Cardiac septum (tissue), 1 donor: ENCODE measurements at regions not wholly inside any gene's neighbourhood (a gene's known extent, or its start where the extent isn't known, plus 50 kb on each side); places are given as distances from the start of the nearest gene placed in this dataset.
"Not testable (repeated sequence)": the region's sequence is repeated elsewhere in the genome, so short reads cannot be mapped to it uniquely, and the experiment has no call there.

Experiments
- DNase-seq: peaks from one replicate; pipeline ENCODE4 v3.0.0-alpha.2; 2020; ENCODE audit warnings: low spot score
- intact Hi-C: fragments of 100-400 bp; cut with DNase I; formaldehyde crosslinking; loops from one replicate; pipeline ENCODE4 v1.14.0; 2022
- donor health status: DM: no; HTN: no; CAD: no.

DNA sequence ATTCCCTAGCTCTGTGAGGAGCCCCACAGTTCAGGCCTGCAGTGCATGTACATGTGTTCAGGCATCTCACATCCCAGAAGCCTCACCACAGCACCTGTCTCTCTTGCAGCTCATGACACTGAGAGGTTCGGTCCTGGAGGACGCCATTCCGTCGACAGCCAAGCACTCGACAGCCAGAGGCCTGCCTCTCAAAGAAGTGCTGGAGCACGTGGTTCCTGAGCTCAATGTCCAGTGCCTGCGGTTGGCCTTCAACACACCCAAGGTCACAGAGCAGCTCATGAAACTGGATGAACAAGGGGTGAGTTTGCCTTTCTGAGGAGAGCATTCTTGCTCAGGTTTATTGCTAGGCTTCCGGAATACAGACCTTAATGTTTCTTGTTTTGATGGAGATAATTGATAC, 308.3 kb upstream of the RGS6 start:
- intact Hi-C loops = no loop called here
- no peak for DNase-seq

DNA sequence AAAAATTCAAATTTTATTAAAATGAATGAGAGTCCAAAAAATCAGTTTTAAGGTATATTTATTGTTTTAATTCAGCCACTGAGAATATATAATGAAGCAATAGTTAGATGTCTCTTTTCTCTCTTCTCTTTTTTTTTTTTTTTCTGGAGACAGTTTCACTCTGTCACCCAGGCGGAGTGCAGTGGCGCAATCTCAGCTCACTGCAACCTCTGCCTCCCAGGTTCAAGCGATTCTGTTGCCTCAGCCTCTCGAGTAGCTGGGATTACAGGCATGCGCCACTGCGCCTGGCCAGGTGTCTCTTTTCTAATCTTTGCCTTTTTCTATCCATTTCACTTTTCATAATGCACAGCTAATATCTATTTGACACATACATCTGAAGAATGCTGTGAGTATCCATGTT, 307.1 kb upstream of the RGS6 start:
- peak; percentile 78 for DNase-seq
- intact Hi-C loops = no loop called here

DNA sequence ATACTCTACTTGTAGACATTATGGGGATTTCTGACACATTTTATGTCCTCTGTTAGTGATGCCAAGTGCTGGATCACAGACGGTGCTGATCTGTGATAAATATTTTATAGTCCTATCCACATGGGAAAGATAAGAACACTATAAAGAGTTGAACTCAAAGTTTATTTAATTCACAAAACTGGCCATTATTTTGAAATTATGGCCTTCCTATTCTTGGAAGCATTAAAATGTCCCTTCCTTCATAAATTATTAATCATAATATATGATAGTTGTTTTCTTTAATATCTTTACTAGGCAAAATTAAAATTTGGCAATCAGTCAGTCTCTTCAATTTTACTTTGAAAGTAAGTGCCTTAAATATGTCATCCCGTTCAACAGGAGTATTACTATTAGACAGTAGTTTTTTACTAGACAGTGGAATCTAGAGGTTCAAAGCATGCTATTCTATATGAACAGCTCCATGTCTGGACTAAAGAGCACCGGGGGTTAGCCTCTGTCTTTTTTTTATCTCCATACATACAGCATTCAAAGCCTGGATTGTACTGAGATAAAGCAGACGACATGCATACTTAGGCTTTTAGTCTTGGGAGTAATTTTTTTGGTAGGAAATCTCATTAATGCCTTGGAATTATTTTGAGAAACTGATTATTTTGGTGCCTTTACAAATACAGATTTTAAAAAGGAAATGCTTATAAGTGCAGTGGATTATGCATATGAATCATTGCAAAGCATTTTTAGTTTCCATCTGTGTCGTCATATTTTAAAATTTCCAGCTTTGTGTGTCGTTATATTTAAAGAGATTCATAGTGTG, 306.1 kb upstream of the RGS6 start:
- intact Hi-C loops = no loop called here
- DNase-seq = no peak

DNA sequence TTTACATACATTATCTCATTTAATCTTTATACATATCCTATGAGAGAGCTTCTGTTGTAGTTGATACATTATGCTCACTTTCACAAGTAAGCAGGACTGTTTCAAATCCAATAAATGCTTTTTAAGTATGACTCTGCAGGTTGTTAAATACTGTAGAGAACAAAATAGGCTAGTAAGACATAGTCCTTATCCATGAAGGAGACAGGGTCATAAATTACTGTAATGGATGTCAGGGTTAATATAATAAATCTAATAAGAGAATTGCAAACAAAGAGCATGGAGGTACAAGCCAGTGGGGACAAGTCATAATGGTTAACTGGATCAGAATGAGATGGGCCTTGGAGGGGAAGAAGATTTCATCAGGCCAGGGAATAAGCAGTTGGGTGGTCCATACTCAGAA, 303.8 kb upstream of the RGS6 start:
- intact Hi-C loops = no loop called here
- no peak for DNase-seq

DNA sequence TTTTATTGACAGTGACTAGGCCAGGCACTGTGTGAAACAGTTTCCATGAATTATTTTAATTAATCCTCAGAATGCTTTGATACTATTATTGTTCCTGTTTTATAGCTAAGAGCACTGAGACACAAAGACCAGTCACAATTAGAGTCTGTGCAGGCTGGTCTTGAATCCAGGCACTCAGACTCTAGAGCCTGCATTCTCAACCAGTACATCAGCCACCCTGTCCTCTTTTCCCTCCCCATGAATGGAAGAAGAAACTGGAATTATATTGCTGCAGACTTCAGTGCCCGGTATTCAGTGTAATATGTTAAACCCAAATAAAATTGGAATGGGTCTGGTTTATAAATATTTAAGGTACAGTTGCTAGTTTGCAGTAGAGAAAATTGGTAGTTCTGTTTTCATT, 303.0 kb upstream of the RGS6 start:
- DNase-seq = no peak
- intact Hi-C loops = no loop called here

DNA sequence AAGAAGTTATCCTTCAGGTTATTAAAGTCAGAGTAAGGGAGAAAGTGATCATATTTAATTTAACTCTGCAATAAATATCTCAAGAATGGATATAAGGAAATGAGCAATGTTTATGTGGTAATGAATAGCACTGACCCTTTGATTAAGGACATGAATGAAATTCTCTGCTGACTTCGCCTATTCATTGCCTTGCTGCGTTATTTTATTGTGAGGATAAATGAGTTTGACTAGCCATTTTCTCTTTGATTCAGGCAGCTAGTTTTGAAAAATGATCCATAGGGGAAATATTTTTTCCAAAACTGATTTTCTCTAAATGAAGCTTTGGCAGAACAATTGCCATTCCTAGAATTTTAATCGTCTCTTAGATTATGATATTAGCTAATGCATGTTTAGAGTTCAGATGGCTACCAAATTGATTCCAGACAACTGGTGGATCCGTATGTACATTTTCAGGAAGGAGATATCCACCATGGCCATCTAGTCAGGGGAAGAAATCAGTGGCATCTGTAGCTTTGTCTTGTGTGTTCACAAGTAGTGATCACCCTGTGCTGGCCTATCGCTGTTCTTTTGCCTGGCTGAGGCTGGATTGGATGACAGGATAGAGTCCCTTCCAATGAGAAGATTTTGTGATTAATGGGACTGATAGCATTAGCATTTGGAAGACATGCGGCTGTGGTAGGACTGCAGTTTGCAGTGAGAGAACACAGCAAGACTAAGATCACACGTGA, 302.3 kb upstream of the RGS6 start:
- DNase-seq = no peak
- intact Hi-C loops = no loop called here

DNA sequence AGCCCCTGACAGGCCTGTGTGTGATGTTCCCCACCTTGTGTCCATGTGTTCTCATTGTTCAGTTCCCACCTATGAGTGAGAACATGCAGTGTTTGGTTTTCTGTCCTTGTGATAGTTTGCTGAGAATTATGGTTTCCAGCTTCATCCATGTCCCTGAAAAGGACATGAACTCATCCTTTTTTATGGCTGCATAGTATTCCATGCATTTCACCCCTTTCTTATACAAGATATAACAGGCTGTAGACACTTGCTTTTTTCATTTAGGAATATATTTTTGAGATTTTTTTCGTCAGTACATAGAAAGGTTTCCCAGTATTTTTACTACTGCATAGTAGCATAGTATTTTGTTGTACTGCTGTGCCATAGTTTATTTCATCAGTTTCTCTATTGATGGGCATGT, 301.2 kb upstream of the RGS6 start:
- intact Hi-C loops, DNase-seq: not testable (repeated sequence)

DNA sequence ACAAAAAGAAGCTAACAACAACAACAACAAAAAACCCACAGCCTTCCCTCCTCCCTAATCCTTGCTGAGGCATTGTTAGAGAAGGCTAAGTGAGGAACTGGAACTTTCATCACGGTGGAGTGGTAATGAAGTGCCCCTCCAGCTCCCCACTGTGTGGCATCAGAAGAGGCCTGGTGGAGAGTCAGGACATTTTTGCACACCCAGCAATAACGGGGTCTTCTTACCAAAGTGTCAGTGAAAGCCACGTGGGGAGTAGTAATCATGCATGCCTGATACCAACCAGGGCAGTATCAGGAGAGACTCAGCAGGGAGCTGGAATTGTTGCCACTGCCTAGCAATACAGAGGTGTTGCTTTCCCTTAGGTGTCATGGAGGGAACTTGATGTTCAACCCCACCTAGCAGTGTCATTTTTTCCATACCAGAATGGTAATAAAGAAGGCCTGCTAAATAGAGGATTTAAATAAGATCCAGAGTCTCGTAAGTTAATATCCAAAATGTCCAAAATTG, 299.7 kb upstream of the RGS6 start:
- no peak for DNase-seq
- intact Hi-C loops = no loop called here

DNA sequence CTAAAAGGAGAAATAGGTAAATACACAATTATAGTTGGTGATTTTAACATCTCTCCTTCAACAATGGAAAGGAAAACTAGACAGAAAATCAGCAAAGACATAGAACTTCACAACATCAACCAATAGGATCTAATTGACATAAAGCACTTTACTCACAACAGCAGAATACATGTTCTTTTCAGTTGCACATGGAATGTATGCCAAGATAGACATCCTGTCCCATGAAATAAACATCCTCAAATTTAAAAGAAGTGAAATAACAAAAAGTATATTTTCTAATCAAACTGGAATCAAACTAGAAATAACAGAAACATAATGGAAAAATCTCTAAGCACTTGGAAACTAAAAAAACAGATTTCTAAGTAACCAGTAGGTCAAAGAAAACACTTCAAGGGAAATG, 296.2 kb upstream of the RGS6 start:
- intact Hi-C loops = no loop called here
- no peak for DNase-seq

DNA sequence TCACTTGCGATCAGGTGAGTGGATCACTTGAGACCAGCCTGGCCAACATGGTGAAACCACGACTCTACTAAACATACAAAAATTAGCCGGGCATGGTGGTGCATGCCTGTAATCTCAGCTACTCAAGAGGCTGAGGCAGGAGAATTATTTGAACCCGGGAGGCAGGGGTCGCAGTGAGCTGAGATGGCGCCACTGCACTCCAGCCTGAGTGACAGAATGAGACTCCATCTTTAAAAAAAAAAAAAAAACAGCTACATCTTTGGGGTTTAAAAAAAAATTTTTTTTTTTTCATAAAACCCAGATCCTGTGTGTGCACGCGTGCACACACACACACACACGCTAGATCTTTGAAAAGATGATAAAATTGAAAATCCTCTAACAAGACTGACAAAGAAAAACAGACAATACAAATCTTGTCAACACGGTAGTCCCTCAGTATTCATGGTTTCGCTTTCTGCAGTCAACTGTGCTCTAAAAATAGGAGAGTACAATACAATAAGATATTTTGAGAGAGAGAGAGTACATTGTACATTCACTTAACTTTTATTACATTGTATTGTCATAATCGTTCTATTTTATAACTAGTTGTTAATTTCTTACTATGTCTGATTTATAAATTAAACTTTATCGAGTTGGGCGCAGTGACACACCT, 295.3 kb upstream of the RGS6 start:
- intact Hi-C loops = no loop called here
- no peak for DNase-seq

DNA sequence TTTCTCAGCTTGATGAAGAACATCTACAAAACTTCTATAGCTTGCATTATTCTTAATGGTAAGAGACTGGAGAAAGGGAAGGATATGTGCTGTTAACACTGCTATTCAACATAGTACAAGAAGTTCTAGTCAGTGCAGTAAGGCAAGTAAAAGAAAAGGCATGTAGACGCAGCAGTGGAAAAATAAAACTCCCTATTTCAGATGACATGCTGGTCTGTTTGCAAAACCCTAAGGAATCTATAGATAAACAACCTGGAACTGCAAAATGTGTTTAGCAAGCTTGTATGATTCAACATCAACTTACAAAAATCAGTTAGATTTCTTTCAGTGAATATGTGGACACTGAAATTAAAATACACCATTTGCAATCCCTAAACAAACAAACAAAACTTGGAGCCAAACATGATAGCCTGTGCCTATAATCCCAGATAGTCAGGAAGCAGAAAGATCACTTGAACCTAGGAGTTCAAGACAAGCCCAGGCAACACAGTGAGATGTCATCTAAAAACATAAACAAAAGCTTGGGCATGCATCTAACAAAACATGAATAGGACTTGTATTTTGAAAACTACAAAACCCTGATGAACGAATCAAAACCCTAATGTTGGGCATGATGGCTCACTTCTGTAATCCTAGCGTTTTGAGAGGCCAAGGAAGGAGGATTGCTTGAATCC, 293.6 kb upstream of the RGS6 start:
- intact Hi-C loops = no loop called here
- no peak for DNase-seq

DNA sequence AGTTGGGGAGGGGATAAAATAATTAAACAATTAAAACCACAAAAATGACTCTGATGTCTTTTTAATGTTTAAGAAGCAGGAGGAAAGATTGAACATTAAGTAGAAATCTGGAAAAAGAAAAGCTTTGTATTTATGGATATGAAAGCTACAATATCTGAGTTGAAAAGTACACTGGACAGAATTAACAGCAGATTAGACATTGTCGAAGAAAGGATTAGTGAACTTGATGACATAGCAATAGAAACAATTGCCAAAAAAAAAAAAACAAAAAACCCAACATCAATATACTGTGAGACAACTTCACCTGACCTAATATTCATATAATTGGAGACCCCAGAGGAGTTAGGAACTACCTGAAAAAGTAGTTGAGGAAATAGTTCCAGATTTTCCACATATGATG, 289.5 kb upstream of the RGS6 start:
- no peak for DNase-seq

DNA sequence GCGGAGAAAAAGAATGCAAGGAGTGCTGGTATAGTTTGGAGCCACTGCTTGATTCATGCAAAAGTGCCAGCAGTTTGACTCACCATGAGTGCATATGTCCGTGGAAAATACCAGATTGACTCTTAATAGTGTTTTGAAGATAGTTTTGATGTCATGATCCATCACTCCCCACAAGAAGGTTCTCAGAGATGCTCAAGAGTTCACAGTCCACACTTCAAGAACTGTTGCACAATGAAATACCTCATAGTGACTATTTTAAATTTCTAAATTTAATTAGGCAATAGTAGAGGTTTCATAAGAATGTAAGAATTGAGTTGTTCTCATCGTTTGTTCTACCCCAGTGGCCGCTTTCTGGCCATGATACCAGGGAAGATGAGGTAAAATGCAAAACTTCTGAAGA, 286.6 kb upstream of the RGS6 start:
- intact Hi-C loops = no loop called here

More for the DNA sequence above, 289.5 kb upstream of the RGS6 start:
- intact Hi-C loops = no loop called here

DNA sequence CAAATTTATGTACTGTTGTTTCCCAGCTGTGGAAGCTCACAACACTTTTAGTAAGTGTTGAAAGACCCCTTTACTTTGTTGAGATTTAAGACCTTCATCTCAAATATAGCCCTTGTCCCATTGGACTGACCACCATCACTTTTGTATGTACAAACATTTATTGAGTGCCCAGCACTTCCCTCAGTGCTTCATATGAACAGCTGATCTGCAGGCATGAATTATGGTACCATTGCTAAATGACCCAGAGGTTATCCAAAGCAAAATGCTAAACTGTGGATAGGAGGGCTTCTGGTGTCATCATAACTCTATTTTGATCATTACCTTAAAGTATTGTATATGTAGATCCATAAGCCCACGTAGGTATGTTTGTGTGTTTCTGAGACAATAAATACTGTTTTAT, 285.7 kb upstream of the RGS6 start:
- intact Hi-C loops = no loop called here
- DNase-seq = no peak

More for the DNA sequence above, 286.6 kb upstream of the RGS6 start:
- DNase-seq = no peak

DNA sequence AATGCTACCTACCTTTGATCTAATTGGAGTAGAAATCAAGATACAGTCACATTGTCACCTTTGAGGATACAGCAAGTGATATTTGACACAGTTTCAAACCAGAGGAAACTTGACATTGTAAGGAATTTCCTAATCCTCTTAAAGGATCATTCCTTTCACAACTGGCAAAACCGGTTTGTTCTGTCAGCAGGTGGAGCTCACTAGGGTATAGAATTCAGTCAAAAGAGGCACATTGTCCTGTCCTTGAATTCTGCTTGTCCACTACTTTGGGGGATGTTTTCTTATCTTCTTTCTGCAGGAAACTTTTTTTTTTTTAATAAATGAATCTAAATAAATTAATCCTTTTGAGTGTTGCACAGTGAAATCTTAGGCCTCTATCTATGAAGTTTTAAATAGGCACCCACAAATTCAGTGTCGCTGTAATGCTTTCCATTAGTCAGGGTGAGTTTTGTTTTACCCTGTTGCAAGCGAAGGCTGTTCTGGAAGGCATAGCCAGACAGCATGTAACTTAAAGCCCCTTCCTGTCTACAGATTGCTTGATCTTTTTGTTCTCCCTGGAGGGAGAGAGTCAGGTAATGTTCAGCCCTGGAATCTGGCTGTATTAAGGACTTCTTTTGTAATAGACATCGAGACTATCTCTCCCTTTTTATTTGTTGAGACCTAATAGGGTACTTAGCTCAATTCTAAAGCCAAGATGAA, 285.0 kb upstream of the RGS6 start:
- intact Hi-C loops = no loop called here
- DNase-seq = no peak

DNA sequence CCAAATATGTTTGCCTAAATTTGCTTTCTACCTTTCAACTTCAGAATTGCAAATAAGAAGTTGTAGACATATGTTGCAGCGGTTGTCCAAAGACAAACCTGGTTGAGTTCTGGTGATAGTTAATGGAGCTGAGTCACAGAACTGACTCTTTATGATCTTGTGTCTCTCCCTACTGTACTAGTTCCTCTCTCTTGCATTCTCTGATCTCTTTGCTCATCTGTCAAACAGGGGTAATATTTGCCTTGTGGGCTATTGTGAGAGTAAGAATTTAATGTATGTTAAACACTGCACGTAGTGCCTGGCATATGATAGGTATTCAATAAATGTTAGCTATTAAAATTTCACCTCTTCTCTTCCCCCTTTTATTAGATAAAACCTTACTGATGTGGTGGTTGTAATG, 283.5 kb upstream of the RGS6 start:
- DNase-seq = no peak
- intact Hi-C loops = no loop called here

DNA sequence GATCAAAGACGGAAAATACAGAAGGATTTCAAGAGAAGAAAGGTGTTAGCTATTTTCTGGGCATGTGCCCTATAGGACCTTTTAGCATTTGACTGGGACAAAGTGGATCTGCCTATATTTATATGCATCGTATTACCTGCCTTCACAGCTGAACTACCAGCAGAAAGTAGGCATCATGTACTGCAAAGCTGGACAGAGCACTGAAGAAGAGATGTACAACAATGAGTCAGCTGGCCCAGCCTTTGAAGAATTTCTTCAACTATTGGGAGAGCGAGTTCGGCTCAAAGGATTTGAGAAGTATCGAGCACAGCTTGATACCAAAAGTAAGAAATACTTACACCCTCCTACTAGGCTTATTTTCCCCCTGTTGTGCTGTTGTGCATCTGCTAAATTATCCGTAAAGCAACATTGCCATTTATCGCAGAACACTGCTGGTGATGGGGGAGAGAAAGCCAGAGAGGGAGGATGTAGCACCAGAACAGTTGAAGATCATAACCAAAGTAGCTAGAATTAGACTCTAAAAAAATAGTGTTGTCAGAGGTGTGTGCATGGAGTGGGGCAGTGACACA, 282.0 kb upstream of the RGS6 start:
- no peak for DNase-seq
- intact Hi-C loops = no loop called here

DNA sequence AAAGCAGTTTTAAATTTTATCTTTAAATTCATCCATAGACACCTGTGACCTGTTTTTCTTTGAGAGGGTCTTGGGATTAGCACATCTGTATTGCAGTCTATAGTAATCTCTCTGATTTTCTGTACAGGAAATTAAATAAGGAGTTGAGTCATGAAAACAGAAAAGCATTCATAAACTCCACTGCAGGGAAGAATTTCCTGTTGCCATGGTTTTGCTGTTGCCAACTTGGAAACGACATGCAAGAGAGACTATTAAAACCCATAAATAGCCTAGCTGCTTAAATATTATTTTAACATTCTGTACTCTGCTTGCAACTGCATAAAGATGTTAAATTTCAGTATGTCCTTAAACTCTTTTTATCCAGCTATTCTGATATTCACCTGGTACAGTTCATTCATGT, 281.0 kb upstream of the RGS6 start:
- intact Hi-C loops = no loop called here
- DNase-seq = no peak

DNA sequence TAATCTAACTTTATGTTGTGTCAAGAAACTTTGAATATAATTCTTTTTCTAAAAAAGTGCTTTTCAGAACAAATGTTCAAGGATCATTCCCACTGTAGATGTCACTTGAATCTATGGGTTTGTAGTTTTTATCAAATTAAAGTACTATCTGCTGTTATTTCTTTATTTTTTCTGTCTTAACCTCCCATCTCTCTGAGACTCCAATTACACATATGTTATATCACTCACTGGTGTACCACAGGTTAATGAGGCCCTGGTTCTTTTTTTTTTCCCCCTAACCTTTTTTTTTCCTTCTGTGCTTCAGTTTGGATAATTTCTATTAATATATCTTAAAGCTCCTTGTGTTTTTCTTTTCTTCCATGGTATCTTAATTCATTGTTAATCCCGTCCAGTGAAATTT, 279.9 kb upstream of the RGS6 start:
- intact Hi-C loops = no loop called here
- DNase-seq = no peak
